WTC11 (cell line): ENCODE measurements at regions not wholly inside any gene's neighbourhood (a gene's known extent, or its start where the extent isn't known, plus 50 kb on each side); places are given as distances from the start of the nearest gene placed in this dataset.

ENCODE experiments used
- ATAC-seq: fragments of 200-7000 bp; cut with Tn5 transposase; 2 replicates; pipeline ENCODE4 v1.10.0; 2021; ENCODE audit warnings: mild to moderate bottlenecking, moderate library complexity
- CTCF ChIA-PET: fragments of 300-600 bp; sonication (Branson Sonifier 250); formaldehyde crosslinking; loops from one replicate; lab custom pipeline; 2021; ENCODE audit warnings: antibody characterized with exemption; lab: Charles Lee
- POLR2A ChIA-PET: fragments of 350-600 bp; sonication (Branson Sonifier 250); formaldehyde crosslinking; loops from one replicate; lab custom pipeline; 2021; ENCODE audit warnings: antibody characterized with exemption; lab: Charles Lee
- DNase-seq: peaks from one replicate; pipeline ENCODE4 v3.0.0; 2021; ENCODE audit warnings: low spot score
- H3K27ac Mint-ChIP-seq: 2 replicates; pipeline ENCODE4 v1.8.0; 2021; ENCODE audit warnings: mixed read lengths
- H3K27me3 Mint-ChIP-seq: 2 replicates; pipeline ENCODE4 v1.8.0; 2021; ENCODE audit warnings: low read depth, mild to moderate bottlenecking, moderate library complexity, mixed read lengths
- H3K36me3 Mint-ChIP-seq: 2 replicates; pipeline ENCODE4 v1.8.0; 2021; ENCODE audit warnings: mixed read lengths
- H3K4me1 Mint-ChIP-seq: 2 replicates; pipeline ENCODE4 v1.8.0; 2022; ENCODE audit warnings: mixed read lengths
- H3K4me3 Mint-ChIP-seq: 2 replicates; pipeline ENCODE4 v1.8.0; 2021; ENCODE audit warnings: mild to moderate bottlenecking, moderate library complexity, mixed read lengths
- H3K9me3 Mint-ChIP-seq: 2 replicates; pipeline ENCODE4 v1.8.0; 2021; ENCODE audit warnings: mixed read lengths
- E2F4 ChIP-seq: sonication (generic); formaldehyde crosslinking; IDR thresholded peaks from 2 replicates; pipeline ENCODE4 v1.8.1; 2022; ENCODE audit warnings: low read depth, mild to moderate bottlenecking, moderate library complexity, missing genetic modification reagents, borderline replicate concordance
- ESRRA ChIP-seq: sonication (generic); formaldehyde crosslinking; IDR thresholded peaks from 2 replicates; pipeline ENCODE4 v1.8.1; 2022; ENCODE audit warnings: mild to moderate bottlenecking, missing genetic modification reagents, borderline replicate concordance
- NR1H2 ChIP-seq: sonication (generic); formaldehyde crosslinking; IDR thresholded peaks from 2 replicates; pipeline ENCODE4 v1.9.0; 2021; ENCODE audit warnings: mild to moderate bottlenecking, moderate library complexity, missing genetic modification reagents
- NR2C2 ChIP-seq: sonication (generic); formaldehyde crosslinking; IDR thresholded peaks from 2 replicates; pipeline ENCODE4 v1.8.0; 2022; ENCODE audit warnings: mild to moderate bottlenecking, missing genetic modification reagents
- SMAD4 ChIP-seq: sonication (generic); formaldehyde crosslinking; IDR thresholded peaks from 2 replicates; pipeline ENCODE4 v1.8.0; 2022; ENCODE audit warnings: mild to moderate bottlenecking, missing genetic modification reagents
- TP53 ChIP-seq: sonication (generic); formaldehyde crosslinking; IDR thresholded peaks from 2 replicates; pipeline ENCODE4 v1.8.1; 2023; ENCODE audit warnings: mild to moderate bottlenecking, missing genetic modification reagents
- ZBTB21 ChIP-seq: sonication (generic); formaldehyde crosslinking; IDR thresholded peaks from 2 replicates; pipeline ENCODE4 v1.8.1; 2023; ENCODE audit warnings: mild to moderate bottlenecking, missing genetic modification reagents, borderline replicate concordance
- ZNF138 ChIP-seq: sonication (generic); formaldehyde crosslinking; conservative IDR thresholded peaks from 2 replicates; pipeline ENCODE4 v1.8.1; 2022; ENCODE audit warnings: mild to moderate bottlenecking, moderate library complexity, missing genetic modification reagents
- ZNF219 ChIP-seq: sonication (generic); formaldehyde crosslinking; IDR thresholded peaks from 2 replicates; pipeline ENCODE4 v1.8.0; 2023; ENCODE audit warnings: missing genetic modification reagents, mild to moderate bottlenecking, borderline replicate concordance
- ZNF281 ChIP-seq: sonication (generic); formaldehyde crosslinking; IDR thresholded peaks from 2 replicates; pipeline ENCODE4 v1.8.0; 2023; ENCODE audit warnings: mild to moderate bottlenecking, missing genetic modification reagents
- ZNF396 ChIP-seq: fragments of 250-450 bp; sonication (Bioruptor Pico); IDR thresholded peaks from 2 replicates; pipeline ENCODE4 v1.8.0; 2021; ENCODE audit warnings: mild to moderate bottlenecking, moderate library complexity, borderline replicate concordance
- TF ChIP-seq, protein P1 (sequence below): sonication (generic); formaldehyde crosslinking; IDR thresholded peaks from 2 replicates; pipeline ENCODE4 v1.8.1; 2023; ENCODE audit warnings: mild to moderate bottlenecking, missing genetic modification reagents, moderate library complexity
- TF ChIP-seq, protein P2 (sequence below): sonication (generic); formaldehyde crosslinking; IDR thresholded peaks from 2 replicates; pipeline ENCODE4 v1.8.0; 2022; ENCODE audit warnings: mild to moderate bottlenecking, missing genetic modification reagents
- TF ChIP-seq, protein P3 (sequence below): sonication (generic); formaldehyde crosslinking; IDR thresholded peaks from 2 replicates; pipeline ENCODE4 v1.8.0; 2022; ENCODE audit warnings: mild to moderate bottlenecking, missing genetic modification reagents
- TF ChIP-seq, protein P4 (sequence below): fragments of 250-450 bp; sonication (Bioruptor Pico); conservative IDR thresholded peaks from 2 replicates; pipeline ENCODE4 v1.9.0; 2021; ENCODE audit warnings: mild to moderate bottlenecking

GRCh38 chr4:3822230-3822947, 56.2 kb downstream of the ADRA2C start (continued):
- TF ChIP-seq, protein P1, sequence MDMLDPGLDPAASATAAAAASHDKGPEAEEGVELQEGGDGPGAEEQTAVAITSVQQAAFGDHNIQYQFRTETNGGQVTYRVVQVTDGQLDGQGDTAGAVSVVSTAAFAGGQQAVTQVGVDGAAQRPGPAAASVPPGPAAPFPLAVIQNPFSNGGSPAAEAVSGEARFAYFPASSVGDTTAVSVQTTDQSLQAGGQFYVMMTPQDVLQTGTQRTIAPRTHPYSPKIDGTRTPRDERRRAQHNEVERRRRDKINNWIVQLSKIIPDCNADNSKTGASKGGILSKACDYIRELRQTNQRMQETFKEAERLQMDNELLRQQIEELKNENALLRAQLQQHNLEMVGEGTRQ (CRISPR knock-in tag) = no peak
- no peak for TF ChIP-seq NR1H2 (CRISPR knock-in tag)
- TF ChIP-seq, protein P2, sequence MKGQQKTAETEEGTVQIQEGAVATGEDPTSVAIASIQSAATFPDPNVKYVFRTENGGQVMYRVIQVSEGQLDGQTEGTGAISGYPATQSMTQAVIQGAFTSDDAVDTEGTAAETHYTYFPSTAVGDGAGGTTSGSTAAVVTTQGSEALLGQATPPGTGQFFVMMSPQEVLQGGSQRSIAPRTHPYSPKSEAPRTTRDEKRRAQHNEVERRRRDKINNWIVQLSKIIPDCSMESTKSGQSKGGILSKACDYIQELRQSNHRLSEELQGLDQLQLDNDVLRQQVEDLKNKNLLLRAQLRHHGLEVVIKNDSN (CRISPR knock-in tag) = no peak
- no peak for TF ChIP-seq ZBTB21 (CRISPR knock-in tag)
- no peak for TF ChIP-seq E2F4 (CRISPR knock-in tag)
- no peak for TF ChIP-seq TP53 (CRISPR knock-in tag)
- TF ChIP-seq, protein P3, sequence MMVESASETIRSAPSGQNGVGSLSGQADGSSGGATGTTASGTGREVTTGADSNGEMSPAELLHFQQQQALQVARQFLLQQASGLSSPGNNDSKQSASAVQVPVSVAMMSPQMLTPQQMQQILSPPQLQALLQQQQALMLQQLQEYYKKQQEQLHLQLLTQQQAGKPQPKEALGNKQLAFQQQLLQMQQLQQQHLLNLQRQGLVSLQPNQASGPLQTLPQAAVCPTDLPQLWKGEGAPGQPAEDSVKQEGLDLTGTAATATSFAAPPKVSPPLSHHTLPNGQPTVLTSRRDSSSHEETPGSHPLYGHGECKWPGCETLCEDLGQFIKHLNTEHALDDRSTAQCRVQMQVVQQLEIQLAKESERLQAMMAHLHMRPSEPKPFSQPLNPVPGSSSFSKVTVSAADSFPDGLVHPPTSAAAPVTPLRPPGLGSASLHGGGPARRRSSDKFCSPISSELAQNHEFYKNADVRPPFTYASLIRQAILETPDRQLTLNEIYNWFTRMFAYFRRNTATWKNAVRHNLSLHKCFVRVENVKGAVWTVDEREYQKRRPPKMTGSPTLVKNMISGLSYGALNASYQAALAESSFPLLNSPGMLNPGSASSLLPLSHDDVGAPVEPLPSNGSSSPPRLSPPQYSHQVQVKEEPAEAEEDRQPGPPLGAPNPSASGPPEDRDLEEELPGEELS (CRISPR knock-in tag) = no peak
- no peak for TF ChIP-seq ZNF396 (CRISPR knock-in tag)
- TF ChIP-seq ESRRA (CRISPR knock-in tag) = no peak
- TF ChIP-seq, protein P4, sequence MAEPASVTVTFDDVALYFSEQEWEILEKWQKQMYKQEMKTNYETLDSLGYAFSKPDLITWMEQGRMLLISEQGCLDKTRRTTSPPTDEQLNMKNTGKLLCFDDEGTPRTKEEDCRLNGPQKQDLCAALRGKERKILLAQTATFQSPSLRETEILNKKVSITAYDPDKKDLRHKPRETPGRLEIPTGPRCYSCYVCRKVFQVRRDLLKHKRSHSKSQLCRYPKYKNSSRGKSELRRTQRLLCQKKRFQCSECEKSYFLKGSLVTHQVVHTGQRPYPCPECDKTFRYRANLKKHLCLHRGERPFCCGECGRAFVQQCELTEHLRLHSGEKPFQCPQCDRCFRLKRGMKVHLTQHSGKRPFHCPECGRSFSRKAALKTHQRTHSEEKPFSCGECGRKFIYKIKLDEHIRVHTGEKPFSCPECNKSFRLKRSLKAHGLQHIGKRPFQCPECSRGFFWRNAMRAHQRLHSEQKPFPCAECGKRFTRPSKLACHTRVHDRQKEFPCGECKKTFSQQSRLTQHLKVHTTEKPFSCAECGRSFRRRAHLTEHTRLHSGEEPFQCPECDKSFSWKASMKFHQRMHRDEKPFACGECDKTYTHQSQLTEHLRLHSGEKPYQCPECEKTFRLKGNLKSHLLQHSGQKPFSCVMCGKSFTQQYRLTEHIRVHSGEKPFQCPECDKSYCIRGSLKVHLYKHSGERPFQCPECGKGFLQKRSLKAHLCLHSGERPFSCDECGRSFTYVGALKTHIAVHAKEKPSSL (CRISPR knock-in tag) = no peak
- TF ChIP-seq, all 79 proteins: peak for 0

- no peak for DNase-seq
- peaks cover 15% of the 10 kb centered on the region for H3K4me1 Mint-ChIP-seq
- ChIA-PET CTCF (no interaction called here), POLR2A (no interaction called here)
- H3K27me3 Mint-ChIP-seq = peaks cover under 1% of the 10 kb centered on the region; the same call in 1 of the 2 replicates
- TF ChIP-seq SMAD4 (CRISPR knock-in tag) (no peak), ZNF219 (CRISPR knock-in tag) (no peak), ZNF281 (CRISPR knock-in tag) (no peak), ZNF138 (CRISPR knock-in tag) (no peak), NR2C2 (CRISPR knock-in tag) (no peak)
- no peak for ATAC-seq
- peaks cover 2% of the 10 kb centered on the region; the same call in 1 of the 2 replicates for H3K9me3 Mint-ChIP-seq
- no peak overlapping the region for H3K27ac Mint-ChIP-seq
- H3K36me3 Mint-ChIP-seq = no peaks in the 10 kb centered on the region
- H3K4me3 Mint-ChIP-seq = no peak overlapping the region
Measured at GRCh38 chr4:3823496-3824341, 57.5 kb downstream of the ADRA2C start.
